Smooth muscle cell (in vitro differentiated cells): ENCODE measurements at regions not wholly inside any gene's neighbourhood (a gene's known extent, or its start where the extent isn't known, plus 50 kb on each side); places are given as distances from the start of the nearest gene placed in this dataset.
"Not testable (repeated sequence)": the region's sequence is repeated elsewhere in the genome, so short reads cannot be mapped to it uniquely, and the experiment has no call there.

Experiments used
- DNase-seq: peaks from one replicate; lab custom pipeline; 2025; ENCODE audit not compliant: unreplicated experiment; lab: John Stamatoyannopoulos, UW
- H2AFZ ChIP-seq: fragments of 200-600 bp; sonication (generic); 2 replicates; pipeline ENCODE4 v1.6.0; 2016; ENCODE audit warnings: antibody characterized with exemption, low read depth, mild to moderate bottlenecking
- H3F3A ChIP-seq: fragments of 200-600 bp; sonication (generic); 2 replicates; pipeline ENCODE4 v1.6.0; 2017; ENCODE audit warnings: antibody characterized with exemption, low read depth
- H3K27ac ChIP-seq: fragments of 200-600 bp; sonication (generic); 2 replicates; pipeline ENCODE4 v1.5.1; 2016; ENCODE audit warnings: low read depth, mild to moderate bottlenecking
- H3K27me3 ChIP-seq: fragments of 200-600 bp; sonication (generic); 2 replicates; pipeline ENCODE4 v1.6.1; 2016; ENCODE audit warnings: low read depth, mild to moderate bottlenecking
- H3K36me3 ChIP-seq: fragments of 200-600 bp; sonication (generic); 2 replicates; pipeline ENCODE4 v1.5.1; 2016; ENCODE audit warnings: low read depth
- H3K4me1 ChIP-seq: fragments of 200-600 bp; sonication (generic); 2 replicates; pipeline ENCODE4 v1.5.1; 2016; ENCODE audit warnings: low read depth
- H3K4me2 ChIP-seq: fragments of 200-600 bp; sonication (generic); 2 replicates; pipeline ENCODE4 v1.6.0; 2016; ENCODE audit warnings: mild to moderate bottlenecking
- H3K4me3 ChIP-seq: fragments of 200-600 bp; sonication (generic); 2 replicates; pipeline ENCODE4 v1.5.1; 2016; ENCODE audit warnings: mild to moderate bottlenecking
- H3K79me2 ChIP-seq: fragments of 200-600 bp; sonication (generic); 2 replicates; pipeline ENCODE4 v1.6.0; 2016; ENCODE audit warnings: low read depth, mild to moderate bottlenecking
- H3K9ac ChIP-seq: fragments of 200-600 bp; sonication (generic); 2 replicates; pipeline ENCODE4 v1.6.0; 2016; ENCODE audit warnings: low read depth
- H3K9me3 ChIP-seq: fragments of 200-600 bp; sonication (generic); replicated peaks from 2 replicates; pipeline ENCODE4 v1.5.1; 2016; ENCODE audit warnings: low read depth
- H4K20me1 ChIP-seq: fragments of 200-600 bp; sonication (generic); 2 replicates; pipeline ENCODE4 v1.6.0; 2016; ENCODE audit warnings: low read depth
- WGBS: methylation state at CpG from one replicate; pipeline ENCODE4 v1.1.7; 2016; ENCODE audit warnings: low lambda C conversion rate; 5-methylcytosine and 5-hydroxymethylcytosine counted together
- TF ChIP-seq, protein P1 (sequence below): fragments of 200-600 bp; sonication (generic); IDR thresholded peaks from 2 replicates; pipeline ENCODE4 v1.5.1; 2017; ENCODE audit warnings: borderline replicate concordance, mild to moderate bottlenecking, antibody characterized with exemption; ENCODE audit not compliant: insufficient read depth, poor library complexity, severe bottlenecking

DNA sequence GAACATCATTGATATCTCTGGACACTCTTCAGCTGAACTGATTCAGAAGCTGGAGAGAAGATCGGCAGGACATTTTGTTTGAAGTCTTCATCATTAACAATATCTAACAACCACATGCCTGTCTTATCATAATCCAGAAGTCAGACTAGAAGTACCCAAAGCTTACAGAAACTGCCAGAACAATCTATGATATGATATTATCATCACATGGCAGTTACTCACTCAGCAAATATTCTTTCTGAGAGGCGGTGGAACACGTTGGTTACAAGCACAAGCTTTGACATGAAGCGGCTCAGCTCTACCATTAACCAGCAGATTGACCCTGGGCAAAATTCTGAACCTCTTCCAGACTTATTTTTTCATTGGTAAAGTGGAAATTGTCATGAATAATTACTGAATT lies 69.4 kb upstream of the KIT start:
- no peak for DNase-seq
- peaks cover 9% of the 10 kb centered on the region for H3F3A ChIP-seq
- TF ChIP-seq, protein P1, sequence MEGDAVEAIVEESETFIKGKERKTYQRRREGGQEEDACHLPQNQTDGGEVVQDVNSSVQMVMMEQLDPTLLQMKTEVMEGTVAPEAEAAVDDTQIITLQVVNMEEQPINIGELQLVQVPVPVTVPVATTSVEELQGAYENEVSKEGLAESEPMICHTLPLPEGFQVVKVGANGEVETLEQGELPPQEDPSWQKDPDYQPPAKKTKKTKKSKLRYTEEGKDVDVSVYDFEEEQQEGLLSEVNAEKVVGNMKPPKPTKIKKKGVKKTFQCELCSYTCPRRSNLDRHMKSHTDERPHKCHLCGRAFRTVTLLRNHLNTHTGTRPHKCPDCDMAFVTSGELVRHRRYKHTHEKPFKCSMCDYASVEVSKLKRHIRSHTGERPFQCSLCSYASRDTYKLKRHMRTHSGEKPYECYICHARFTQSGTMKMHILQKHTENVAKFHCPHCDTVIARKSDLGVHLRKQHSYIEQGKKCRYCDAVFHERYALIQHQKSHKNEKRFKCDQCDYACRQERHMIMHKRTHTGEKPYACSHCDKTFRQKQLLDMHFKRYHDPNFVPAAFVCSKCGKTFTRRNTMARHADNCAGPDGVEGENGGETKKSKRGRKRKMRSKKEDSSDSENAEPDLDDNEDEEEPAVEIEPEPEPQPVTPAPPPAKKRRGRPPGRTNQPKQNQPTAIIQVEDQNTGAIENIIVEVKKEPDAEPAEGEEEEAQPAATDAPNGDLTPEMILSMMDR: no peak
- H3K79me2 ChIP-seq: no peaks in the 10 kb centered on the region
- no peaks in the 10 kb centered on the region for H3K36me3 ChIP-seq
- H3K4me1 ChIP-seq: no peaks in the 10 kb centered on the region
- no peaks in the 10 kb centered on the region for H3K9me3 ChIP-seq
- no peaks in the 10 kb centered on the region for H4K20me1 ChIP-seq
- 6% methylated on average over 4 of the region's 4 CpGs for WGBS
- peak overlapping the region; percentile 22 for H2AFZ ChIP-seq
- H3K4me3 ChIP-seq: no peak overlapping the region
- peak overlapping the region; percentile 61 for H3K4me2 ChIP-seq
- H3K27ac ChIP-seq: peak overlapping the region; percentile 65
- no peaks in the 10 kb centered on the region for H3K27me3 ChIP-seq
- no peak overlapping the region for H3K9ac ChIP-seq

DNA sequence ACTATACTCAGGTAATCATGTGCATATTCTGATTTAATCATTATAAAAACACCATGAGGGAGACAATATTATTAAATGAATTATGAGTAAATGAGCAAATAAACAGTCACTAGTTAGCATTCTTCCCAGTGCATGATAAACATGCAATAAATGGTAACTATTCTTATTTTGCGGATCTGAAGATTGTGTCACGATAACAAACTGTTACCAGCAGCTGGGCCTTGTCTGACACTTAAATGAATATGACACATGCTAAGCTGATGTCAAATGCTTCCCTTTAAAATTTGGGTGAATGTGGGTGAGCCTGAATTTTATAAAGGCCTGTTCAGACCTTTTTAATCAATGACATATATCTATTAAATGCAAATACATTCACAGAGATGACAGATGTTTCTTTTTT lies 68.2 kb upstream of the KIT start:
- H2AFZ ChIP-seq: no peak overlapping the region
- 82% methylated on average over 2 of the region's 2 CpGs for WGBS
- no peaks in the 10 kb centered on the region for H3K27me3 ChIP-seq
- DNase-seq: no peak
- H3K9me3 ChIP-seq: no peaks in the 10 kb centered on the region
- H4K20me1 ChIP-seq: no peaks in the 10 kb centered on the region
- H3K4me2 ChIP-seq: no peak overlapping the region
- H3K9ac ChIP-seq: no peak overlapping the region
- TF ChIP-seq, protein P1: no peak
- H3F3A ChIP-seq: peaks cover 9% of the 10 kb centered on the region
- H3K4me1 ChIP-seq: no peaks in the 10 kb centered on the region
- no peak overlapping the region for H3K4me3 ChIP-seq
- no peak overlapping the region for H3K27ac ChIP-seq
- no peaks in the 10 kb centered on the region for H3K79me2 ChIP-seq
- no peaks in the 10 kb centered on the region for H3K36me3 ChIP-seq

DNA sequence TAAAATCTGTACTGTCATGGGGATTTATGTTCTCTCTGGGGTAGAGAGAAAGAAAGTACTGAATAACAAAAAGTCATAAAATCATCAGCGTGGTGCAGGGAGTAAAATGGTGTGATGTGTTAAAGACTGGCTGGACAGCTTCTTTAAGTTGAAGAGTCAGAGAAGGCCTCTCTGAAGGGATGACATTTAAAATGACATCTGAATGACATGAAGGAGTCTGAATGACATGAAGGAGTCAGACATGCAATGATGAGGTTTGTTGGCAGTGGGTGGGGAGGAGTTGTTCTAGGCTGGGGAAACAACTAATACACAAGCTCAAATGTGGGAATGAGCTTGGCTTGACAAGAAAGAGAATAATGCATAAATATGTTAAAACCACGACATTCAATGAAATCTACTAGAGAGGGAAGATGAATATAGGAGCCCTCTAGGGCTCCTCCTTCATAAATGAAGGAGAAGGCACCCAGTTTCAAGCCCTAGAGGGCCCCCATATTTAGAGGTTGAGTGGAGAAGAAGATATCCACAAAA lies 63.9 kb upstream of the KIT start:
- Histone ChIP-seq H3K9me3 (no peaks in the 10 kb centered on the region), H4K20me1 (no peaks in the 10 kb centered on the region), H3K4me3 (no peak overlapping the region), H3K27ac (no peak overlapping the region), H3K4me2 (no peak overlapping the region), H3K79me2 (no peaks in the 10 kb centered on the region), H3F3A (no peaks in the 10 kb centered on the region), H3K4me1 (no peaks in the 10 kb centered on the region), H3K9ac (no peak overlapping the region), H2AFZ (no peak overlapping the region), H3K27me3 (no peaks in the 10 kb centered on the region), H3K36me3 (no peaks in the 10 kb centered on the region)
- 89% methylated on average over 2 of the region's 2 CpGs for WGBS
- no peak for DNase-seq
- TF ChIP-seq, protein P1: no peak

DNA sequence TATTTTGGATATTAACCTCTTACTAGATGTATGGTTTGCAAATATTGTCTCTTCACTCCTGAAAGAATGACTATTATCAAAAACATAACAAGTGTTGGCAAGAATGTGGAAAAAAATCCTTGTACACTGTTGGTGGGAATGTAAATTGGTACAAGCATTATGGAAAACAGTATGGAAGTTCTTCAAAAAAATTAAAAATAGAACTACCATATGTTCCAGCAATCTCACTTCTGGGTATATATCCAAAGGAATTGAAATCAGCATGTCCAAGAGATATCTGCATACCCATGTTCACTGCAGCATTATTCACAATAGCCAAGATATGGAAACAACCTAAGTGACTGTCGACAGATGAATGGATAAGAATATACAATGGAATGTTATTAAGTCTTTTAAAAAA lies 61.6 kb upstream of the KIT start:
- Histone ChIP-seq H3K4me3 (no peak overlapping the region), H3K9me3 (no peaks in the 10 kb centered on the region), H3K27me3 (no peaks in the 10 kb centered on the region), H3K9ac (no peak overlapping the region), H3K79me2 (no peaks in the 10 kb centered on the region), H3K4me1 (no peaks in the 10 kb centered on the region), H4K20me1 (no peaks in the 10 kb centered on the region), H2AFZ (no peak overlapping the region), H3F3A (no peaks in the 10 kb centered on the region), H3K4me2 (no peak overlapping the region), H3K27ac (no peak overlapping the region), H3K36me3 (no peaks in the 10 kb centered on the region)
- DNase-seq: no peak
- 97% methylated on average over 1 of the region's 1 CpG for WGBS
- TF ChIP-seq, protein P1: no peak

GRCh38 chr4:54597678-54598077 lies 60.1 kb upstream of the KIT start:
- not testable (repeated sequence) for H2AFZ ChIP-seq, DNase-seq, H3K36me3 ChIP-seq, H3K4me2 ChIP-seq, H3K9ac ChIP-seq, H3K27ac ChIP-seq, H3K79me2 ChIP-seq, H4K20me1 ChIP-seq, H3K27me3 ChIP-seq, H3F3A ChIP-seq, H3K4me3 ChIP-seq, H3K4me1 ChIP-seq, H3K9me3 ChIP-seq
- 98% methylated on average over 6 of the region's 6 CpGs for WGBS

DNA sequence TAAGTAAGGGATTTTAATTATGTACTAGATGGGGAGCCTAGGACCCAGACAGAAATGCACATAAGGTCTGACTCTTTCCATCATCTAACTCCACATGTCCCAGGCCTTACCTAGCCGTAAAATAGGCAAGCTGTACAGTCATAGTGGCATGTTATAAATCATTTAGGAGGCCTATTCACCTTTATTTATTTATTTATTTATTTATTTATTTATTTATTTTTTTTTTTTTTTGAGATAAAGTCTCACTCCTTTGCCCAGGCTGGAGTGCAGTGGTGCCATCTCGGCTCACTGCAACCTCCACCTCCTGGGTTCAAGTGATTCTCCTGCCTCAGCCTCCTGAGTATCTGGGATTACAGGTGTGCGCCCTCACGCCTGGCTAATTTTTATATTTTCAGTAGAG lies 55.6 kb upstream of the KIT start:
- 89% methylated on average over 4 of the region's 4 CpGs for WGBS
- H3K36me3 ChIP-seq, H3K27ac ChIP-seq, H4K20me1 ChIP-seq, H2AFZ ChIP-seq, H3K9me3 ChIP-seq, H3K4me1 ChIP-seq, DNase-seq, H3F3A ChIP-seq, H3K4me2 ChIP-seq, H3K4me3 ChIP-seq, H3K79me2 ChIP-seq, H3K9ac ChIP-seq, H3K27me3 ChIP-seq: not testable (repeated sequence)
